HG02973 (cell line): ENCODE measurements at regions not wholly inside any gene's neighbourhood (a gene's known extent, or its start where the extent isn't known, plus 50 kb on each side); places are given as distances from the start of the nearest gene placed in this dataset.

ENCODE experiments used
- ATAC-seq: cut with Tn5 transposase; IDR thresholded peaks from one replicate; pipeline ENCODE4 v1.9.1; 2021; ENCODE audit warnings: moderate library complexity; ENCODE audit not compliant: unreplicated experiment

DNA sequence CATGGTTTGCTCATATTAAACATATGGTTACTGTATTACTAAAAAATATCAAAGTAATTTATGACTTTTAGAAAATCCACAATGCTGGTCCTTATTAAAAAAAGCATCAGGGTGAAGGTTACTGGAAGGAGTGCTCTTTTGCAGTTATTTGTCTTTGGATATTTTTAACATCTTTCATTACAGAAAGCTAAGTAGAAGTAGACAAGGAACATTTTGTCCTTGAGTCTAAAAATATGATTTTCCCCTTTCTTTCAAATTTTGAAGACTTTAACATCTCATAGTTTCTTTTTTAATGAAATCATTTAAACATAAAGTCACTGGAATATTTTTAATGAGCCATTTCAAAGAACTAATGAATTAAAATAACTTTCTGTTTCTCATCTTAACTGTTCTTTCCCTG, 110.1 kb upstream of the TNS3 start:
- no peak for ATAC-seq

DNA sequence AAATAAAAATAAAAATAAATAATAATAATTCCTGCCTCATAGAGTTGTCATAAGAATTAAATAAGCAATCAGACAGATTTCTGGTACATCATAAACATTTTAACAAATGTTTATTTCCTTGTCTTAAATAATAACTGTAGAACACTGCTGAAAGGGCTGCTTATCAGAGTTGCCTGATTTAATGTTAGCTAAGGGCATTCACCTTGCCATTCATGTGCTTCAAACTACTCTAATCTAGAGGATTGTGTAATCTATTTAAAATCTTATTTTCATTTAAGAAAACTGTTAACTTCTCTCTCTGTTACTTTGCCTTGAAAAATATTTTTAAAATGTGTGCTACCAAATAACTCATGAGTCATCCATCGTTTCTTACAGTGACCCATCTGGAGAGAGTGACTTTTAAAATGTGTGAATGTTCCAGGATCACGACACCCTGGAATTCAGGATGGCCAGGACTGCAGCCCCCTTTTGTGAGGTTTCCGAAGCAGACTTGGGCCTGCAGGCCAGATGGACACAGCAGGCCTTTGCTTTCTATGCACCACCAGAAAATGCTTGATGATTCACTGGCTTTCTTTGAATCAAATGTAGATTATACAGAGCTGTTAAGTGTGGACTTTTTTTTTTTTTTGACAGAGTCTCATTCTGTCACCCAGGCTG, 109.1 kb upstream of the TNS3 start:
- ATAC-seq, result no peak

DNA sequence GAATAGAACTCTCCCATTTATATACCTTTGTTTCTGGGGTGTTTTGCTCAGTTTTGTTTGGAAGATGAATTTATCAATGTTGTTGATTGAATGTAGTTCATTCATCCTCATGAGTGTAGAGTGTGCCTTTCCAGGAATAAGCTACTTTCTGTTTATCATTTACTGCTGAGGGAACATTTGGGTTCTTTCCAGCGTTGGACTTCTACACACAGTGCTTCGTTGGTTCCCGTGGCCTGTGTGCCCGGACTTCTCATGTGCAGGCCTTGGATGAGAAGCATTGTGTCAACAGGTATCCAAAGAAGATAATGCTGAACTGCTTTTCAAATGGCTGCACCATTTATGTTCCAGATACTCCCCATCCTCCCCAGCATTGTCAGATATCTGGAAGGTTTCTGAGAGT, 107.6 kb upstream of the TNS3 start:
- no peak for ATAC-seq

DNA sequence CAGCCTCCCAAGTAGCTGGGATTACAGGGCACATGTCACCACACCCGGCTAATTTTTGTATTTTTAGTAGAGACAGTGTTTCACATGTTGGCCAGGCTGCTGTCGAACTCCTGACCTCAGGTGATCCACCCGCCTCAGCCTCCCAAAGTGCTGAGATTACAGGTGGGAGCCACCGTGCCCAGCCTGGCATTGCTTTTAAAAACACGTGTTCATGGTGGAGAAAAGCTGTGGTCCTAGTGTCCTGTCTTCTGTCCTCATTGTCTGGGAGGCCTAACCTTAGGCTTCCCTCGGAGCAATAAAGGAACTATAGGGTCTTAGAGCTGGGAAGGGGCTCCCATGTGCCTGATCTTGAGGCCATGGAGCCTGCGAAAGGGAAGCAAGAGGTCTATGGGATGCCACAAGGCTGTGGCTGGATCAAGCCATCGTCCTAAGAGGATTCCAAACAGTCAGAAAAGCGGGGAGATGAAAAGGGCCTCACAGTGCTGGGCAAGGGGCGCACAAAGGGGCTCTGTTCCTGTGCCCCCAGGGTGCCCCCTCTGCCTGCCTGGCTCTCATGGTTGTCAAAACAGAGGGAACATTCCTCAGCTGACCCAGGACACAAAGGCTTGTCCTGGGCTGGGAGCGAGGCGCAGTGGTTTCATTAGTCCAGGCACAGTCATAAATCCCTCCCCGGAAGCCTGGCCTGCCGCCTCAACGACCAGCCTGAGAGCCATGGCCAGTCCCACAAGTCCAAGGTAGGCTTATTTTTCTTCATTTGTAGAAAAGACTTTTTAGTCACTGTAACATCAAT, 106.6 kb upstream of the TNS3 start:
- ATAC-seq, result no peak

DNA sequence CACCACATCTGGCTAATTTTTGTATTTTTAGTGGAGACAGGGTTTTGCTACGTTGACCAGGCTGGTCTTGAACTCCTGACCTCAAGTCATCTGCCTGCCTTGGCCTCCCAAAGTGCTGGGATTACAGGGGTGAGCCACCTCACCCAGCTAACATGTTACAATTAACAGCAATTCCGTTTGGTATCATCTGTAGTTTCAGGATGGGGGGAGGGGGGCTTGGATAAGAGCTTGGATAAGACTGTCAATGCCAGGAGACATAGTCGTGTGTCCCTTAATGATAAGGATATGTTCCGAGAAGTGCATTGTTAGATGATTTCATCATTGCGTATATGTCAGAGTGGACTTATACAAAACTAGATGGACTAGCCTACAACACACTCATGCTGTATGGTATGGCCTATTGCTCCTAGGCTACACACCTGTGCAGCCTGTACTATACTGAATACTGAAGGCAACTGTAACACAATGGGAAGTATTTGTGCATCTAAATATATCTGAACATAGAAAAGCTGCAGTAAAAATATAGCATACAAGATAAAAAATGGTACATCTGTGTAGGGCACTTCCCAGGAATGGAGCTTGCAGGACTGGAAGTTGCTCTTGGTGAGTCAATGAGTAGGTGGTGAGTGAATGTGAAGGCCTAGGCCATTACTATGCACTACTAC, 103.9 kb upstream of the TNS3 start:
- ATAC-seq, result no peak

DNA sequence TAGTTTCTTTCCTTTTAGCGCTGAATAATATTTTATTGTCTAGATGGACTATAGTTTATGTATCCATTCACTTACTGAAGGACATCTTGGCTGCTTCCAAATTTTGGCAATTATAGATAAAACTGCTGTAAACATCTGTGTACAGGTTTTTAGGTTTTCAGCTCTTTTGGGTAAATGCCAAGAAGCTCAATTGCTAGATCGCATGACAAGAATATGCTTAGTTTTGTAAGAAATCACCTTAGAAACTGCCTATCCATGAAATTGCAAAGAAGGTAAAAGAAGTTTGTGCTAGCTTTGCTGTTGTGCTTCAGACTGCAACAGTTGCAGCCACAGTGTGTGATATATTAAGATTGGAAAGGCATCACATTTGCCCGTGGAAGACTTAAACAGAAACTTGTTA, 103.2 kb upstream of the TNS3 start:
- no peak for ATAC-seq

DNA sequence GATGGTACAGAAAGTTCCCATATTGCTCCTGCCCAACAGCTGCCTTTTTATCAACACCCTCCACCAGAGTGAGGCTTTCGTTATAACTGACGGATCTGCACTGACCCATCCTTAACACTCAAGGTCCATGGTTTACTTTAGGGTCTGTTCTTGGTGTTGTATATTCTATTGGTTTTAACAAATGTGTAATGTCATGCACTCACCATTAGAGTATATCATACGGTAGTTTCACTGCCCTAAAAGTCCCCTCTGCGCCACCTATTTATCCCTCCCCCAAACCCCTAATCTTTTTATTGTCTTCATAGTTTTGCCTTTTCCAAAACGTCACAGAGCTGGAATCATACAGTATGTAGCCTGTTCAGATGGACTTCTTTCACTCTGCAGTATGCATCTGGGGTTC, 102.8 kb upstream of the TNS3 start:
- ATAC-seq, result no peak

DNA sequence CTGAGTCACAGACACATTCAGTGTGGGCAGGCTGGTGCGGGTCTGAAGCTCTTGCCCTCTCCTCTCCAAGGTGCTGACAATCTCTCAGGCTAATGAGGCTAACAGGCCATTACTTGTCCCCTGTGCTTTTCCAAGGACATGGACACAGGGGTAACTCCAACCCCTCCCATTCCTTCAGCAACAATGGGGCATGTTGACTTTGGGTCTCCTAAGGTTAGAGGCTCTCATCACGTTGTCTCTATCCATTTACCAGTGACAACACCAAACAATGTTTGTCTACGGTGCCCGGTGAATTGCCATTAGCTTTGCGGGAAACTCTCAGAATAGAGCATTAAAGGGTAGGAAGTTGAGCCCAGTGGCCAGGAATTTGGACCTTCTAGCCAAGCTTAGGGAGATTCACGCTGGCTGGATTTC, 101.6 kb upstream of the TNS3 start:
- ATAC-seq, result no peak

DNA sequence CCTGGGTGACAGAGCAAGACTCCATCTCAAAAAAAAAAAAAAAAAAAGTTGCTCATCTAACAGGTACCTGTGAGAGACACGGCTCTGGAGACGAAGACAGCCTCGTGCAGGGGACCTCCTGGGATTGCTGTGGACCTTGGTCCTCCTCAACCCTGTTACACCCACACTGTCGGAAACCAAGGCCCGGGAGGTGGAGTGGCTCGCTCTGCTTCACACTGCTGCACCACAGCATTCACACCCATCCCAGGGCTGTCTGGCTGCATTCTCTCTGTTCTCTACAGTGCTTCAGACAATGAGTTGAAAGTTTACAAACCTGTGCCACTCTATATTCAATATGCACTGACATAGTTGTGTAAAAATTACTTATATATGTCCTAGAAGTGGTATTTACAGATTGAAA, 101.0 kb upstream of the TNS3 start:
- ATAC-seq, result no peak

DNA sequence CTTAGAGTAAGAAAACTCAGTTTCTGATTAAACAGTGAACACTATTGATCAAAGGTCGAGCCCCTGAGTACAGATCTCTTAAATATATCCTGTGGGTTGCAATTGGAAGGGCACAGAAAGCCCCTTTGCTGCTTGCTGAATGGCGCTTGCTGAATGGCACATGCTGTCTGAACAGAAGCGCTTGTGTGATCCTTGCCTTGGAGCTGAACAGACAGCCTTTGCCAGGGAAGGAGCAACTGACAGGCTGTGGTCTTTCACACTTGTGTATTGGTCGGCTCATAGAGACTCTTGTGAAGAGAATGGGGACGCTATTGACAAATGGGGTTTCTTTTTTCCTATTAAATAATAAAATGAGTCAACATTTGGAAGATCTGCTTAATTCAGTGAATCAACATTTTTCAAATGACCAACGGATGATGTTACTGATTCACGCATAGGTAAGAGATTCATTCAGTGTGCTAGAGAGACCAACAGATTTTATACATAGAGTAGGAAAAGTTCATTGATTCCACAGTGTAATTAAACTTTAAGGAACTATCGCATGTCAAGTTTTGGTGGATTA, 99.4 kb upstream of the TNS3 start:
- ATAC-seq, result no peak

DNA sequence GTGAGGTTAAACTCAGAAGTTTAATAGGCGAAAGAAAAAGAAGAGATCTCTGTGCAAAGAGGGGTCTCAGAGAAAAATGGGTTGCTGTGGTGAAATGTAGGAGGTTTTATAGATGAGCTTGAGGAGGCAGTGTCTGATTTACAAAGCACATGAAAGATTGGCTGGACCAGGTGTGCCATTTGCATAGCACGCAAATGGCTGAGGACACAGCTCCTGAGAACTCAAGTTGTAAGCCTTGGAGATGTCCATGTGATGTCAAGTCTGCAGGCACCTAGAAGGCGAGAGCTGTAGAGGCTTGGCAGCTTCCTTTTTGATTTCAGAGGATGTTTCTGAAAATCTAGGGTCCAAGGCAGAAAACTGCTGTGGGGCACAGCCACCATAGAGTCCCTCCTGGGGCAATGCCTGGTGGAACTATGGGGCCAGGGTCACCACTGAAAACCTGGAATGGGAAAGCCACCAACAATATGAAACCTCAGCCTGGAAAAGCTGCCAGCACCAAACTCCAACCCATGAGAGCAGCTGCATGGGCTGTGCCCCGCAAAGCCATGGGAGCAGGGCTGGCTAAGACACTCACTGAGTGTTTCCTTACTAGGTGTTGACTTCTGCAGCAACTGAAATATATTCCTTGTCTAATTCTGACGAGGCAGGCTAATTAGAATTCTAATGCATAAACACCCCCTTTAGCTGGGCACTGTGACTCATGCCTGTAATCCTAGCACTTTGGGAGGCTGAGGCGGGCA, 96.9 kb upstream of the TNS3 start:
- ATAC-seq, result no peak

DNA sequence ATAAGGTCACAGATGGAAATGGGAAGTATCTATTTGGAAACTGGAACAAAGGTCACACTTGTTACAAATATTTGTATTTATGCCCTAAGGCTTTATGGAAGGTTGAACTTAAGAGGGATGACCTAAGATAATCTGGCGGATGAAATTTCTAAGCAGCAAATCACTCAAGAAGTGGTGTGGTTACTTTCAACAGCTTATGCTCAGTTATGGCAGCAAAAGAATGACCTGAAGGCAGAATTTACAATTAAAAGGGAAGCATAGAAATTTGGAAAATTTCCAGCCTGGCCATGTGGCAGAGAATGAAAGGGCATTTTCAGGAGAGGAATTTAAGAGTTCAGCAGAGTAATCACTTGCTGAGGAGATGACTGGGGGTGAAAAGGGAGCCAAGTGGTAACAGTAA, 95.8 kb upstream of the TNS3 start:
- no peak for ATAC-seq

DNA sequence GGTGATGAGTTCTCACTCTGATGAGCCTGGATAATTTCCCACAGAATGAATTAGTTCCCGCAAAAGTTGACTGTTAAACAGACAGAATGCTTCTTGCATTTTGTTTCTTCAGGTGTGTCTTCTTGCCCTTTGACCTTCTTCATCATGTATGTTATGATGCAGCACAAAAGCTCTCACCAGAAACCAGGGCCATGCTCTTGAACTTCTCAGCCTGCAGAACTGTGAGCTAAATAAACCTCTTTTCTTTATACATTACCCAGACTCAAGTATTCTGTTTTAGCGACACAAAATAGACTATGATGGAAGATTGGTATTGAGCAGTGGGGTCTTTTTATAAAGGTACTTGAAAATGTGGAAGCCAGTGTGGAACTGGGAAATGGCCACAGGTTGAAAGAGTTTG, 95.2 kb upstream of the TNS3 start:
- ATAC-seq, result no peak

DNA sequence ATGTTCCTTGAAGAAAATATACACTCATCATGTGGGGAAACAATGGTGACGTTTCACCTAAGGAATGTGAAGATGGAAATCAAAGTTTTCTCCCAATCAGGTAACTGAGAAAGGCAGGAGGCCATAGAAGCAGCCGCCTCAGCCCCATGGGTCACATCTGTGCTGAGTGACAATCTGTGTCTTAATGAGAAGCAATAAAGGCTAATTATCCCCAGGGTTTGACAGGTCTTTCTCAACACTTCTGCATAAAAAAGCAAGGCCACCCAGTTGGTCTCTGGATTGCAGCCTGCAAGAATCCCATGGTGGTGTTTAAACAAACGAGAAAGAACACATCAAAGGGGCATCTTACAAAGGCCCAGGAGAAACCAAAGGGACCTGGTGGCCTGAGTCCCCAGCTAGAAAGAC, 91.1 kb upstream of the TNS3 start:
- no peak for ATAC-seq

DNA sequence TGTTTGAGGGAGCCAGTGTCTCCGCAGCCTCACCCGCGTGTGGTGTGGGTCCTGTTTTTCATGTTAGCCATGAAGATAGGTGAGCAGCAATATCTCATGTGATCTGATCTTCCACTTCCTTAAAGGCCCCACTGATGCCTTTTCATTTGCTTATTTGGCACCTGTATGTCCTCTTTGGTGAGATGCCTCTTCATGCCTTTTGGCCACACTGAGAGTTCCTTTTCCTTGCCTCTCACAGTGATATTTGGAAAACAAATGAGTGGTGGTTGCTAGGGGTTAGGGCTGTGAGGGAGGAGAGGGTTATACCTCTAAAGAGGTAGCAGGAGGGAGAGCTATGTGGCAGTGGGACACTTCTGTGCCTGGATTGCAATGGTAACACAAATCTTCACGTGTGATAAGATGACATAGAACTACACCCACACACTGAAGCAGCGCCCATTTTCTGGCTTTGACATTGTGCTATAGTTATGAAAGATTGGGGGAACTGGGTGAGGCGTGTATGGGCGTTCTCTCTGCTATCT, 90.4 kb upstream of the TNS3 start:
- ATAC-seq, result no peak

DNA sequence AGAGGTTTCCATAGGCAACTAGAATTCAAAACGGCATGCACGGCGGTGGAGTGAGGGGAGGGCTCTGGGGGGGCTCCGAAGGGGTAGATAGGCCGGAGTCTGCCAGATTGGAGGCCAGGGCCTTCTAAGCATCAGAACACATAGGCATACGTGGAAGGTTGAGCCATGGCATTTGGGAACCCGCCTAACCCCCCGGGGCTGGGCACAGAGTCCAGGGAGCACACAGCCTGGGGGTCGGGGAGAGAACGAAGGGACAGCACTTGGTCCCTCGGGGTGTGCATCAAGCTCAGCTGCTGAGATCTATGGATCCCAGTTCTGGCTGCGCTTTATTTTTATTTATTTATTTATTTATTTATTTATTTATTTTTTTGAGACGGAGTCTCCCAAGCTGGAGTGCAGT, 89.4 kb upstream of the TNS3 start:
- ATAC-seq, result no peak

DNA sequence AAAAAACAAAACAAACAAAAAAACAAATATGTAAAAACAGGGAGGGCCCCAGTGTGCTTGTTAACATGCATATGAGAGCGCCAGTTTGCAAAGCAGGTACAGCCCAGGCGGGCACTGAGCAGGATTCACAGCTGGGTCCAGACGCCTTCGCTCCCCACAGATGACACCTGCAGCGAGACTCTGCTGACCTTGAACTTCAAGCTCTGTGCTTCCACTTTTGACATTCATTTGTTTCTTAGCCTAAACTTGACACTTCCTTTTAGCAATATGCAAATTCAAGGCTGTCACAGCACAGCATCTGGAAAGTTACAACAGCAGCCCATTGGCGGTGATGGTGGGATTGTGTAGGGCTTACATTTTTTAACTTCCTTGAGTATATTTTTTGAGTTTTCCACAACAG, 88.8 kb upstream of the TNS3 start:
- peak; percentile 61 for ATAC-seq

DNA sequence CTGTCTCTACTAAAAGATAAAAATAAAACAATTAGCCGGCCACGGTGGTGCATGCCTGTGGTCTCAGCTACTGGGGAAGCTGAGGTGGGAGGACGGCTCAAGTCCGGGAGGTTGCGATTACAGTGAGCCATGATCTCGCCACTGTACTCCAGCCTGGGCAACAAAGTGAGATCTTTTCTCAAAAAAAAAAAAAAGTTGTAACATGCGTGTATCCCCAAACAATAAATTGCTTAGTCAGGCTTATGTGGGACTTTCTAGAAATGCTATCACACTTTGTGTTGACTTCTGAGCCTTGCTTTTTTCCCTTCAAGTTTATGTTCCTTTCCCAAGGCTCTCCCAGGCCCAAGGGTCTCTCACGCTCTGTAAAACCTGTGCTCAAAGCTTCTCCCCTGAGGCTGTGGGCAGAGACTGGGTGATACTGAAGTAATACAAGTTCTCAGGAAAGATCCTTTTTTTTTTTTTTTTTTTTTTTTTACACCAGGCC, 88.0 kb upstream of the TNS3 start:
- ATAC-seq, result no peak

DNA sequence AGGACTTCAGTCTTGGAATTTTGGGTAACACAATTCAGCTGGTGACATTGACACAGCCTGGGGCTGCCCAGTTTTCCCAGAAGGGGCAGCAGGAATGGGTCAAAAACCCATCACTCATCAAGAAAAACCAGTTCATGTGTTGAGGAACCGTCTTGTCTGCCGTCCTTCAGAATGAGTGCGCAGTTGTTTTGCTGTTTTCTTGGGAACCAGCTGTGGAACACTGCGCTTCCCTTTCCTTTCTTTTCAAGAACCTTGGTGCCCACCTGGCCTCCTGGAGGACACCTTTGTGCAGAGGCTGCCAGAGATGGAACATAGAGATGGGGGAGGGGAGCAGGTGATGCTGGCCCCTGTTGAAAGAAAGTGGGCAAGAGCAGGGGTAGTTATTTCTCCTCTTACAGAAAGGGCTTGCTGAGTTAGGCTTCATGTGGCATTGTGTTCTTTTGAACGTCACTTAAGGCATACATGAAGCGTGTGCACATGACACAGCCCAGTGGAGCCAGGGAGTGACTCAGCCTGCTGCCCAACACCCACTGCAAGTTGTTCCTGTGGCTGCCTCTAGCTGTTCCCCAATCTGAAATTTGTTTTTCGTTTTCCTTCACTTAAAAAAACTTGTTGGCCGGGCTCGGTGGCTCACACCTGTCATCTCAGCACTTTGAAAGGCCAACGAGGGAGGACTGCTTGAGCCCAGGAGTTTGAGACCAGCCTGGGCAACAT, 87.4 kb upstream of the TNS3 start:
- ATAC-seq, result peak; percentile 94

DNA sequence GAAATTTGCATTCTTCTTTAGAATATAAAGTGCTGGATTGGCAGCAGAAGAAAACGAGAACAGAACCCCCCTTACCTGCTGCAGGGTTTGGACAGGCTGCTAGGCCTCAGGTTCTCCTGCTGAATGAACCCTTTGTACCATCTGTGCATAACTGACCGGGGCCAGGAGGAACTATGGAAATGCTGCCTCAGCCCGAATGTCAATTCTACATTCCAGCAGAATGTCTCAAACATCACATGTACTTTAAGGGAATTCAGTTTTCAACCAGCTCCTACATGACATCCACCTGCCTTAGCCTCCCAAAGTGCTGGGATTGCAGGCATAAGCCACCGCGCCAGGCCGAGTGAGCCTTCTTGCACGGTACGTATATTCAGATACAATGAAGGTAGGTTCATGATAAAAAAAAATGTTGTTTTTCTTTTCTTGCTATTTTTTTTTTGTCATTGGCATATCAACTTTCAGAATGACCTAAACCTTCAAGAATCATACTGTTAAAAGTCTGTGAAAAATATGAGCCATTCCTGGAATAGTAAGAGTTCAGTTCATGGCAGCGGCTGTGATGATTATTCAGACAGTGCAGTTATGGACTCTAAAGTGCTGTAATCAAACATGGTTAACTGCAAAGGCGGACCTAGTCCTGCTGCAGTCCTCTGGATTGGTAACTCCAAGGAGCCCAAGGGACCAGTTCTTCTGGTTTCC, 84.4 kb upstream of the TNS3 start:
- ATAC-seq, result no peak
